Loucy (cell line): ENCODE measurements at regions not wholly inside any gene's neighbourhood (a gene's known extent, or its start where the extent isn't known, plus 50 kb on each side); places are given as distances from the start of the nearest gene placed in this dataset.

Source experiments
- CTCF ChIP-seq: fragments of 200-600 bp; sonication (generic); conservative IDR thresholded peaks from 2 replicates; pipeline ENCODE4 v1.5.1; 2014; ENCODE audit warnings: mild to moderate bottlenecking, antibody characterized with exemption, low read length
- EZH2phosphoT487 ChIP-seq: fragments of 200-600 bp; IDR thresholded peaks from 2 replicates; pipeline ENCODE4 v1.6.1; 2018; ENCODE audit warnings: antibody characterized with exemption, mild to moderate bottlenecking, moderate library complexity, borderline replicate concordance

DNA sequence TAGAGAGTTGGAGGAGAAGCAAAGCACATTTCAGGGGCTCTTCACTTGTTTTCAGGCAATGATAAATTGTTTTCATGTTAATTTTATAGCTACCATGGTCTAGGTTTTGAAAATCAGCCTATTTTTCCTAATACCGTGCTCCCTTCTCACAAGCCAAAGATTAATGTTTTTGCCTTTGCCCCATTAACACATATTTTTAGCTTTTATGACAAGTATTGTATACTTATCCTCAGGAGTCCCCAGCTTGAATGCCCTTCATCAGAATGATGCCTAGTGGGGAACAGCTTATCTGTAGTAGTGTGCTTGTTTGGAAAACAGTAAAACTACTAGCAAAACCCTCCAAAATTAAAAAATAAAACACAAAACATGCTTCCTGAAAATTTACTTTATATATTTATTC lies 194.0 kb downstream of the LNPK start:
- TF ChIP-seq CTCF (no peak), EZH2phosphoT487 (no peak)
